ENCODE measurements at regions not wholly inside any gene's neighbourhood (a gene's known extent, or its start where the extent isn't known, plus 50 kb on each side); places are given as distances from the start of the nearest gene placed in this dataset.

GRCh38 chr5:2288466-2288865 is 405.7 kb upstream of the IRX4 start:
- POLR2A ChIA-PET, result no interaction called here
- no TSS peak for BruUV-seq (replicated peaks)

GRCh38 chr5:2286250-2286649 is 403.5 kb upstream of the IRX4 start:
- POLR2A ChIA-PET, result no interaction called here
- H3K9ac ChIP-seq (ENCODE audit: low read length), result no peak overlapping the region
- H3K9me3 ChIP-seq (ENCODE audit: control insufficient read depth in 1 of 2, insufficient read depth in 1 of 2, low read depth in 1 of 2, low read length in 2 of 2), result no peaks in the 10 kb centered on the region; a peak in 1 of 4 replicates
- intact Hi-C loops (cut with micrococcal nuclease), result no loop called here
- no peak for DNase-seq (ENCODE audit: low read depth, low spot score)
- no peak overlapping the region for H2AFZ ChIP-seq (ENCODE audit: low read depth, low read length, poor library complexity, severe bottlenecking)
- ATAC-seq, result no peak
- RAD21 ChIA-PET (ENCODE audit: low non-redundant PET in 1 of 2, low total read pairs in 2 of 2, uncharacterized antibody in 2 of 2, unreplicated experiment in 2 of 2), result no interaction called here
- H3K27ac ChIP-seq (ENCODE audit: low read depth, low read length), result no peak overlapping the region
- H3K9me2 ChIP-seq (ENCODE audit: insufficient read depth), result no peaks in the 10 kb centered on the region
- H4K20me1 ChIP-seq (ENCODE audit: insufficient read depth), result no peaks in the 10 kb centered on the region
- H3K4me2 ChIP-seq (ENCODE audit: low read length), result no peak overlapping the region
- no TSS peak for BruUV-seq (replicated peaks)
- H3K36me3 ChIP-seq (ENCODE audit: control insufficient read depth in 1 of 2, insufficient read depth in 2 of 2, low read length in 2 of 2), result no peaks in the 10 kb centered on the region
- H3K4me3 ChIP-seq (replicated peaks in 1 of 2; ENCODE audit: low read depth in 1 of 2, low read length in 2 of 2), result no peak overlapping the region
- CTCF ChIA-PET, result no interaction called here
- TF ChIP-seq TCF7L2 (IDR thresholded peaks at IDR 0.05; ENCODE audit: borderline replicate concordance, extremely low read depth, insufficient read depth, insufficient read length) (no peak), SP1 (IDR thresholded peaks at IDR 0.05; ENCODE audit: low read depth) (no peak), ZFX (IDR thresholded peaks at IDR 0.05) (no peak), CBX3 (IDR thresholded peaks at IDR 0.05; ENCODE audit: low read depth) (no peak), MAX (IDR thresholded peaks at IDR 0.05) (no peak)
- H3K79me2 ChIP-seq (ENCODE audit: insufficient read depth, low read length), result no peaks in the 10 kb centered on the region
- no peaks in the 10 kb centered on the region for H3K27me3 ChIP-seq (ENCODE audit: insufficient read depth, low read length)
- H3K4me1 ChIP-seq (ENCODE audit: control insufficient read depth in 1 of 2, insufficient read depth in 2 of 2, low read length in 2 of 2), result no peaks in the 10 kb centered on the region

More at GRCh38 chr5:2288466-2288865, 405.7 kb upstream of the IRX4 start:
- H3K27ac ChIP-seq (ENCODE audit: low read depth, low read length), result no peak overlapping the region
- CTCF ChIA-PET, result no interaction called here
- TF ChIP-seq POLR2AphosphoS5 (IDR thresholded peaks at IDR 0.05; ENCODE audit: low read depth, low read length), result no peak
- no peak for TF ChIP-seq ELF1 (IDR thresholded peaks at IDR 0.05; ENCODE audit: borderline replicate concordance, low read depth)
- TF ChIP-seq TCF7L2 (IDR thresholded peaks at IDR 0.05; ENCODE audit: borderline replicate concordance, extremely low read depth, insufficient read depth, insufficient read length), result no peak
- no peak for TF ChIP-seq POLR2A (IDR thresholded peaks at IDR 0.05; ENCODE audit: borderline replicate concordance, extremely low read depth, insufficient read depth, insufficient read length)
- TF ChIP-seq EGR1 (IDR thresholded peaks at IDR 0.05; ENCODE audit: low read depth), result no peak
- TF ChIP-seq CTCF (IDR thresholded peaks at IDR 0.05 in 2 of 3, conservative IDR thresholded peaks at IDR 0.05 in 1 of 3; ENCODE audit: borderline replicate concordance in 1 of 3, insufficient read depth in 1 of 3, low read depth in 2 of 3, low read length in 2 of 3), result no peak
- H3K9me3 ChIP-seq (ENCODE audit: control insufficient read depth in 1 of 2, insufficient read depth in 1 of 2, low read depth in 1 of 2, low read length in 2 of 2), result no peaks in the 10 kb centered on the region; a peak in 1 of 4 replicates
- RAD21 ChIA-PET (ENCODE audit: low non-redundant PET in 1 of 2, low total read pairs in 2 of 2, uncharacterized antibody in 2 of 2, unreplicated experiment in 2 of 2), result no interaction called here
- intact Hi-C loops (cut with micrococcal nuclease), result no loop called here
- H3K36me3 ChIP-seq (ENCODE audit: control insufficient read depth in 1 of 2, insufficient read depth in 2 of 2, low read length in 2 of 2), result no peaks in the 10 kb centered on the region
- H3K4me1 ChIP-seq (ENCODE audit: control insufficient read depth in 1 of 2, insufficient read depth in 2 of 2, low read length in 2 of 2), result no peaks in the 10 kb centered on the region
- DNase-seq (ENCODE audit: low read depth, low spot score), result no peak
- no peaks in the 10 kb centered on the region for H3K79me2 ChIP-seq (ENCODE audit: insufficient read depth, low read length)
- no peaks in the 10 kb centered on the region for H3K9me2 ChIP-seq (ENCODE audit: insufficient read depth)
- H3K9ac ChIP-seq (ENCODE audit: low read length), result no peak overlapping the region
- H4K20me1 ChIP-seq (ENCODE audit: insufficient read depth), result no peaks in the 10 kb centered on the region
- H2AFZ ChIP-seq (ENCODE audit: low read depth, low read length, poor library complexity, severe bottlenecking), result no peak overlapping the region
- H3K27me3 ChIP-seq (ENCODE audit: insufficient read depth, low read length), result no peaks in the 10 kb centered on the region
- no peak overlapping the region for H3K4me3 ChIP-seq (replicated peaks in 1 of 2; ENCODE audit: low read depth in 1 of 2, low read length in 2 of 2)
- no peak overlapping the region for H3K4me2 ChIP-seq (ENCODE audit: low read length)
- ATAC-seq, result no peak

All from HCT116 (cell line).